SK-N-MC (cell line): ENCODE measurements at regions not wholly inside any gene's neighbourhood (a gene's known extent, or its start where the extent isn't known, plus 50 kb on each side); places are given as distances from the start of the nearest gene placed in this dataset.
A peak's percentile ranks its signal among the peaks of the same experiment; 100 is the strongest.
"Not testable (repeated sequence)": the region's sequence is repeated elsewhere in the genome, so short reads cannot be mapped to it uniquely, and the experiment has no call there.

ENCODE experiments used
- DNase-seq: peaks from one replicate; pipeline ENCODE4 v3.0.0-alpha.2; 2011; ENCODE audit warnings: low read depth, low spot score
- H3K27ac ChIP-seq: fragments of 200-600 bp; sonication (generic); 2 replicates; pipeline ENCODE4 v1.5.1; 2016; ENCODE audit warnings: mixed run types
- H3K36me3 ChIP-seq: fragments of 200-600 bp; sonication (generic); 2 replicates; pipeline ENCODE4 v1.6.1; 2017; ENCODE audit warnings: antibody characterized with exemption, low read length, mixed read lengths; ENCODE audit not compliant: insufficient read depth
- H3K4me3 ChIP-seq: fragments of 200-600 bp; sonication (generic); 2 replicates; pipeline ENCODE4 v1.5.1; 2016
- H3K9ac ChIP-seq: fragments of 200-600 bp; sonication (generic); 2 replicates; pipeline ENCODE4 v1.8.0; 2017; ENCODE audit warnings: mixed run types, mixed read lengths; ENCODE audit not compliant: insufficient read length
- H3K9me3 ChIP-seq: fragments of 200-600 bp; sonication (generic); 2 replicates; pipeline ENCODE4 v1.6.1; 2017; ENCODE audit warnings: low read depth, mild to moderate bottlenecking, antibody characterized with exemption, low read length, moderate library complexity, mixed read lengths
- EZH2 ChIP-seq: fragments of 200-600 bp; sonication (generic); IDR thresholded peaks from one replicate; pipeline ENCODE4 v1.6.1; 2017; ENCODE audit warnings: antibody characterized with exemption
- FOXP2 ChIP-seq: optimal IDR thresholded peaks from 2 replicates; pipeline ENCODE3; 2011; ENCODE audit warnings: mild to moderate bottlenecking, moderate library complexity; ENCODE audit not compliant: insufficient read depth; ENCODE audit errors: extremely low read length, control extremely low read depth
- POLR2AphosphoS5 ChIP-seq: IDR thresholded peaks from 2 replicates; pipeline ENCODE4 v1.6.1; 2012; ENCODE audit warnings: mild to moderate bottlenecking, low read depth, low read length, borderline replicate concordance

DNA sequence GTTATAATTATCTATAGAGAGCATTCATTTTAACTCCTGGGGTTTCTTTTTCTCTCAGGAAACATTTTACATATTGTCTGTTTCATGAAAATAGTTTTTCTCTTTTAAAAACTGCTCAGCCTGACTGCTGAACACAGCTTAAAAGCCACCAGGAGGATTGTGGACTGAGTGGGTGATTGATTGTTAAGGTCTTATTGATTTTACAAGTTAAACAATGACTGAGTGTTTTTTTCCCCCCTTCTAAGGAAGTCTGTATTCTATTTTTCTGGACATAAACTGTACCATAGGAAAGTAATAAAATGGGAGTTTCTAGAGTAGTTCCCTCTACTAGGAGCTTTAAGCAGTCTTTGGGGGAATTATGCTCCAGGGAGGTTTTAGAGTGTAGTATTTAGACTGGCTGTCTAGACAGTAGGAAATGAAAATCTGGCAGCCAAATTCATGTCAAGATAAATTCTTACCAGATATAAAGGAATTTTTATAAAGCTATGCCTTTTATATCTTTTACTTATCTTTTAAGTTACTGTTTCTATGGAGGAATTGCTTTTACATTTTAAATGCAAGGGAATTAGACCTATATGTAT is 463.9 kb downstream of the PRR16 start:
- no peaks in the 10 kb centered on the region for H3K36me3 ChIP-seq
- peak overlapping the region; percentile 74 for H3K27ac ChIP-seq
- no peak overlapping the region for H3K4me3 ChIP-seq
- peak; percentile 12 for DNase-seq
- TF ChIP-seq POLR2AphosphoS5 (no peak), EZH2 (no peak), FOXP2 (no peak)
- H3K9ac ChIP-seq: no peak overlapping the region
- no peaks in the 10 kb centered on the region for H3K9me3 ChIP-seq

GRCh38 chr5:120932480-120932879 is 468.4 kb downstream of the PRR16 start:
- no peaks in the 10 kb centered on the region for H3K9me3 ChIP-seq
- no peak for DNase-seq
- H3K27ac ChIP-seq: no peak overlapping the region
- no peak overlapping the region for H3K4me3 ChIP-seq
- TF ChIP-seq POLR2AphosphoS5 (no peak), FOXP2 (no peak), EZH2 (no peak)
- no peak overlapping the region for H3K9ac ChIP-seq
- no peaks in the 10 kb centered on the region for H3K36me3 ChIP-seq

GRCh38 chr5:120934031-120934430 is 469.9 kb downstream of the PRR16 start:
- DNase-seq: no peak
- TF ChIP-seq EZH2 (no peak), POLR2AphosphoS5 (no peak), FOXP2 (no peak)
- no peak overlapping the region for H3K9ac ChIP-seq
- H3K4me3 ChIP-seq: no peak overlapping the region
- H3K36me3 ChIP-seq: no peaks in the 10 kb centered on the region
- no peak overlapping the region for H3K27ac ChIP-seq
- no peaks in the 10 kb centered on the region for H3K9me3 ChIP-seq

GRCh38 chr5:120936652-120937051 is 472.6 kb downstream of the PRR16 start:
- Histone ChIP-seq H3K9ac (no peak overlapping the region), H3K9me3 (no peaks in the 10 kb centered on the region), H3K4me3 (no peak overlapping the region), H3K27ac (no peak overlapping the region), H3K36me3 (no peaks in the 10 kb centered on the region)
- no peak for DNase-seq
- TF ChIP-seq POLR2AphosphoS5 (no peak), FOXP2 (no peak), EZH2 (no peak)

DNA sequence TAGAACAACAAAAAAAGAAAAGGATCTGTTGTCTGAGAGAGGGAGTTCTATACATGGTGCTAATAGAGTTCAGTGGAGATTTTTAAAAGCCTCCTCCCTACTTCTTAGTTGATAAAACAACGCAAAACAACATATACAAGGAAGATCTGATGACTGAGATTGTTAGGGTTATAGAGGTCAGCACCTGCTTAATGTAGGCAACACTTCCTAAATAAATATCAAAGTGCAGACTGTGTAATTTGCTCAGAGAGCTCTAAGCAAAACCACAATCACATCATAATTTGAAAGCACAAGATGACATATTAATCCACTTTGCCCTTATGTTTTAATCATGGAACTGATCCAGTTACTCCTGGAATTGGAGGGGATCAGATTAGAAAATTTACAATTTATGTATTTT is 474.5 kb downstream of the PRR16 start:
- Histone ChIP-seq H3K9ac (no peak overlapping the region), H3K27ac (no peak overlapping the region), H3K4me3 (no peak overlapping the region), H3K9me3 (no peaks in the 10 kb centered on the region), H3K36me3 (no peaks in the 10 kb centered on the region)
- TF ChIP-seq EZH2 (no peak), FOXP2 (no peak), POLR2AphosphoS5 (no peak)
- no peak for DNase-seq

- no peaks in the 10 kb centered on the region for H3K36me3 ChIP-seq
- H3K4me3 ChIP-seq: no peak overlapping the region
- peak; percentile 26 for DNase-seq
- H3K9ac ChIP-seq: no peak overlapping the region
- H3K9me3 ChIP-seq: no peaks in the 10 kb centered on the region
- no peak for TF ChIP-seq EZH2
- no peak for TF ChIP-seq FOXP2
- no peak for TF ChIP-seq POLR2AphosphoS5
- no peak overlapping the region for H3K27ac ChIP-seq
These were observed 478.7 kb downstream of the PRR16 start for GRCh38 chr5:120942596-120943350.

DNA sequence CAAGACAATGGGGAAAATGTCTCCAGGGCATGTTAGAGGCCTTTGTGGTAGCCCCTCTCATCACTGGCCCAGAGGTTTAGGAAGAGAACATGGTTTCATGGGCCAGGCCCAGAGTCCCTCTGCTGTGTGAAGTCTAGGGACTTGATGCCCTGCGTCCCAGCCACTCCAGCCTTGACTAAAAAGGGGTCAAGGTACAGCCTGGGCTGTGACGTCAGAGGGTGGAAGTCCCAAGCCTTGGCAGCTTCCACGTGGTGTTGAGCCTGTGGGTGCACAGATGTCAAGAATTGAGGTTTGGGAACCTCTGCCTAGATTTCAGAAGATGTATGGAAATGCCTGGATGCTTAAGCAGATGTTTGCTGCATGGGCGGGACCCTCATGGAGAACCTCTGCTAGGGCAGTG is 485.5 kb downstream of the PRR16 start:
- not testable (repeated sequence) for H3K9ac ChIP-seq, H3K9me3 ChIP-seq, H3K27ac ChIP-seq, DNase-seq, H3K4me3 ChIP-seq, H3K36me3 ChIP-seq

GRCh38 chr5:120953445-120953844 is 489.3 kb downstream of the PRR16 start:
- H3K9ac ChIP-seq, H3K27ac ChIP-seq, H3K36me3 ChIP-seq, H3K9me3 ChIP-seq, DNase-seq, H3K4me3 ChIP-seq: not testable (repeated sequence)

DNA sequence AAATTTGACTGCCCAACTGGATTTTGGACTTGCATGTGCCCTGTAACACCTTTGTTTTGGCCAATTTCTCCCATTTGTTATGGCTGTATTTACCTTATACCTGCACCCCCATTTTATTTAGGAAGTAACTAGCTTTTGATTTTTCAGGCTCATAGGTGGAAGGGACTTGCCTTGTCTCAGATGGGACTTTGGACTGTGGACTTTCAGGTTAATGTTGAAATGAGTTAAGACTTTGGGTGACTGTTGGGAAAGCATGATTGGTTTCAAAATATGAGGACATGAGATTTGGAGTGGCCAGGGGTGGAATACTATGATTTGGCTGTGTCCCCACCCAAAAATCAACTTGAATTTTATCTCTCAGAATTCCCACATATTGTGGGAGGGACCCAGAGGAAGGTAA is 490.2 kb downstream of the PRR16 start:
- Histone ChIP-seq H3K4me3 (no peak overlapping the region), H3K27ac (no peak overlapping the region), H3K36me3 (no peaks in the 10 kb centered on the region), H3K9me3 (no peaks in the 10 kb centered on the region), H3K9ac (no peak overlapping the region)
- TF ChIP-seq POLR2AphosphoS5: no peak
- TF ChIP-seq FOXP2: no peak
- TF ChIP-seq EZH2: no peak
- no peak for DNase-seq
